GM12878 (cell line): ENCODE measurements at regions not wholly inside any gene's neighbourhood (a gene's known extent, or its start where the extent isn't known, plus 50 kb on each side); places are given as distances from the start of the nearest gene placed in this dataset.

Source experiments
- ATAC-seq: fragments of 200-7000 bp; cut with Tn5 transposase; 3 replicates; pipeline ENCODE4 v1.9.1; 2020; ENCODE audit warnings: mild to moderate bottlenecking, moderate library complexity
- BruUV-seq: library from RNA; stranded (reverse); fragments of 400-500 nt; replicated peaks from 2 replicates; lab custom pipeline; 2021; lab: Mats Ljungman, UMichigan
- CTCF ChIA-PET: fragments of 300-600 bp; sonication (Branson Sonifier 250); formaldehyde crosslinking; extraction: SDS; loops from one replicate; lab custom pipeline; 2021; ENCODE audit warnings: inconsistent platforms; lab: Yijun Ruan, JAX
- POLR2A ChIA-PET: fragments of 350-600 bp; formaldehyde crosslinking; extraction: SDS; loops from one replicate; lab custom pipeline; 2021; ENCODE audit warnings: inconsistent platforms; lab: Charles Lee
- RAD21 ChIA-PET: fragments of 300-600 bp; sonication (Branson Sonifier 250); formaldehyde crosslinking; loops from one replicate; lab custom pipeline; 2023; ENCODE audit warnings: antibody characterized with exemption; ENCODE audit not compliant: unreplicated experiment; lab: Charles Lee
- SMC1A ChIA-PET: fragments of 300-600 bp; sonication (Branson Sonifier 250); formaldehyde crosslinking; loops from one replicate; lab custom pipeline; 2023; ENCODE audit not compliant: unreplicated experiment, uncharacterized antibody; lab: Charles Lee
- DNase-seq: peaks from one replicate; pipeline ENCODE4 v3.0.0-alpha.2; 2011; ENCODE audit warnings: low read depth, low spot score
- FAIRE-seq: peaks from 3 replicates; lab custom pipeline; 2011; peaks lifted over from hg19 to GRCh38; lab: Jason Lieb, UNC
- H2AFZ ChIP-seq: 2 replicates; pipeline ENCODE4 v1.6.0; 2011; ENCODE audit warnings: low read depth, low read length, control low read depth; ENCODE audit not compliant: control insufficient read depth
- H3K27ac ChIP-seq: 2 replicates; pipeline ENCODE4 v1.5.1; 2011; ENCODE audit warnings: control low read depth; ENCODE audit not compliant: control insufficient read depth, insufficient read depth
- H3K27me3 ChIP-seq, 2 experiments: replicated peaks in 1 of 2; 2 replicates each; pipeline versions ENCODE4 v1.6.0 to v1.6.1; 2011; ENCODE audit warnings: low read length in 1 of 2; ENCODE audit not compliant: control insufficient read depth in 2 of 2, insufficient read depth in 2 of 2
- H3K36me3 ChIP-seq, 2 experiments: 2 replicates each; pipeline ENCODE4 v1.5.1; 2011; ENCODE audit warnings: low read length in 1 of 2; ENCODE audit not compliant: control insufficient read depth in 2 of 2, insufficient read depth in 2 of 2
- H3K4me1 ChIP-seq: 2 replicates; pipeline ENCODE4 v1.6.1; 2011; ENCODE audit warnings: mild to moderate bottlenecking, low read length, moderate library complexity, mixed read lengths; ENCODE audit not compliant: control insufficient read depth, insufficient read depth
- H3K4me2 ChIP-seq: 2 replicates; pipeline ENCODE4 v1.6.0; 2011; ENCODE audit warnings: control low read depth; ENCODE audit not compliant: control insufficient read depth, insufficient read depth
- H3K4me3 ChIP-seq: fragments of 200-600 bp; sonication (generic); 2 replicates; pipeline ENCODE4 v1.5.1; 2016
- H3K79me2 ChIP-seq: 2 replicates; pipeline ENCODE4 v1.6.0; 2011; ENCODE audit warnings: low read length; ENCODE audit not compliant: control insufficient read depth, insufficient read depth
- H3K9ac ChIP-seq: 2 replicates; pipeline ENCODE4 v1.8.0; 2011; ENCODE audit warnings: low read length, control low read depth, mixed read lengths; ENCODE audit not compliant: control insufficient read depth, insufficient read depth
- H3K9me3 ChIP-seq: replicated peaks from 3 replicates; pipeline ENCODE4 v1.5.1; 2011; ENCODE audit warnings: mild to moderate bottlenecking, low read length; ENCODE audit not compliant: control insufficient read depth, insufficient read depth
- H4K20me1 ChIP-seq: 2 replicates; pipeline ENCODE4 v1.6.0; 2011; ENCODE audit not compliant: control insufficient read depth, insufficient read depth
- ASH2L ChIP-seq: fragments of 300-600, 200-600 bp; sonication (generic); IDR thresholded peaks from 2 replicates; pipeline ENCODE4 v1.6.1; 2017; ENCODE audit warnings: low read depth, mild to moderate bottlenecking, borderline replicate concordance
- EP300 ChIP-seq, 2 experiments: fragments of 150-350 bp in 1 of 2; IDR thresholded peaks; 2 replicates each; pipeline ENCODE4 v1.6.1; 2011 to 2012; ENCODE audit warnings: low read depth in 2 of 2, low read length in 2 of 2, borderline replicate concordance in 1 of 2, improper control_type of control experiment in 1 of 2, inconsistent platforms in 1 of 2; ENCODE audit not compliant: control insufficient read depth in 1 of 2
- SUPT20H ChIP-seq: IDR thresholded peaks from 2 replicates; pipeline ENCODE4 v1.6.1; 2011; ENCODE audit warnings: low read depth, mild to moderate bottlenecking, low read length, moderate library complexity, borderline replicate concordance; ENCODE audit not compliant: control insufficient read depth
- ZNF592 ChIP-seq: fragments of 450-650 bp; IDR thresholded peaks from 2 replicates; pipeline ENCODE4 v1.6.1; 2017; ENCODE audit warnings: mild to moderate bottlenecking, moderate library complexity
- WGBS: methylation state at CpG from one replicate; pipeline ENCODE4 v1.1.6; 2016; ENCODE audit warnings: low lambda C conversion rate; ENCODE audit not compliant: insufficient replicate concordance, insufficient coverage; ENCODE audit errors: missing lambda C conversion rate; 5-methylcytosine and 5-hydroxymethylcytosine counted together
- in situ Hi-C: fragments of 300-500 bp; cut with MboI; formaldehyde crosslinking; loops from 9 replicates; pipeline ENCODE4 v1.14.3; 2018; ENCODE audit warnings: mixed read lengths
- intact Hi-C: fragments of 100-400 bp; cut with micrococcal nuclease; formaldehyde crosslinking; loops from one replicate; pipeline ENCODE4 v1.14.2; 2022; ENCODE audit not compliant: unreplicated experiment

- TF ChIP-seq SUPT20H: no peak
- TF ChIP-seq, all 136 proteins: peak for 0
Measured at GRCh38 chr15:57769266-57769665, 62.8 kb downstream of the POLR2M start (continued).

DNA sequence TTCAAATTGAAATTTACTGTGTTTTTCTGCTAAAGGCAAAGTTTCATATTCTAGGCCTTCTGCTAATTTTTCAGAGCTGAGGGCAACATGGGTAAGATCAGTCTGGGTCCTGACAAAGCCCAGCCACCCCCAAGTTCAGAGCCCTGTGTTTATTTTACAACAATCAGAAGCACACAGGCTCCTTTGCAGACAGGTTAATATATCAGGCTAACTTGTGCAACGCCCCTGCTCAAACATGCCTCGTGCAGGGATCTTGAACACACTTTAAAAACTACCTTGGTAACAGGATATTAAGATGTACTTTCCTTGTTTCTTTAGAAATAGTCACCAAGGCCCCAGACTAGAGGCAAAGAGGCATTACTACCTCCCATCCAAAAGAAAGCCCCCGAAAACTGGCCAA is 64.0 kb downstream of the POLR2M start:
- SMC1A ChIA-PET: no interaction called here
- TF ChIP-seq ASH2L: no peak
- TF ChIP-seq EP300 (IDR thresholded peaks at IDR 0.05; ENCODE audit: borderline replicate concordance in 1 of 2, control insufficient read depth in 1 of 2, low read depth in 2 of 2, low read length in 2 of 2): no peak
- TF ChIP-seq ZNF592: no peak
- Histone ChIP-seq H2AFZ (no peak overlapping the region), H3K27ac (no peak overlapping the region), H3K36me3 (no peaks in the 10 kb centered on the region), H3K9ac (no peak overlapping the region), H3K9me3 (no peaks in the 10 kb centered on the region), H3K4me1 (no peaks in the 10 kb centered on the region), H3K4me2 (no peak overlapping the region), H3K4me3 (no peak overlapping the region), H3K27me3 (peaks cover 0 to 3% of the 10 kb centered on the region in 2 experiments; a peak in 1 of 4 replicates), H3K79me2 (no peaks in the 10 kb centered on the region), H4K20me1 (no peaks in the 10 kb centered on the region)
- CTCF ChIA-PET: interaction anchor here (0.7 to 1.2 kb wide), 3 partner anchors 38 to 89 kb away, joined by 3 to 7 read pairs (median 3); no protein-coding TSS in a partner anchor
- RAD21 ChIA-PET: no interaction called here
- POLR2A ChIA-PET: no interaction called here
- BruUV-seq: no TSS peak
- intact Hi-C loops (no loop called here), in situ Hi-C loops (no loop called here)
- DNase-seq (no peak), FAIRE-seq (no peak), ATAC-seq (no peak)
- 3% methylated on average over 3 of the region's 3 CpGs for WGBS
